Endodermal cell (in vitro differentiated cells): ENCODE measurements at regions not wholly inside any gene's neighbourhood (a gene's known extent, or its start where the extent isn't known, plus 50 kb on each side); places are given as distances from the start of the nearest gene placed in this dataset.

Experiments used
- DNase-seq: peaks from one replicate; pipeline ENCODE4 v3.0.0-alpha.2; 2017
- H3K27ac ChIP-seq: 2 replicates; pipeline ENCODE4 v1.5.1; 2013; ENCODE audit warnings: mild to moderate bottlenecking, low read depth, low read length, moderate library complexity
- H3K27me3 ChIP-seq: 2 replicates; pipeline ENCODE4 v1.6.1; 2013; ENCODE audit warnings: mild to moderate bottlenecking, low read length, moderate library complexity; ENCODE audit not compliant: insufficient read depth, control insufficient read depth, poor library complexity, severe bottlenecking
- H3K36me3 ChIP-seq: 2 replicates; pipeline ENCODE4 v1.7.0; 2013; ENCODE audit warnings: mild to moderate bottlenecking, low read length, moderate library complexity; ENCODE audit not compliant: control insufficient read depth, insufficient read depth
- H3K4me1 ChIP-seq: one replicate; pipeline ENCODE4 v1.7.0; 2013; ENCODE audit warnings: low read length; ENCODE audit not compliant: control insufficient read depth, insufficient read depth
- H3K4me3 ChIP-seq: 2 replicates; pipeline ENCODE4 v1.5.1; 2013; ENCODE audit warnings: mild to moderate bottlenecking, low read length, moderate library complexity
- H3K9ac ChIP-seq: 2 replicates; pipeline ENCODE4 v1.6.1; 2013; ENCODE audit warnings: mild to moderate bottlenecking, low read length, moderate library complexity; ENCODE audit not compliant: poor library complexity, severe bottlenecking; ENCODE audit errors: extremely low read depth
- H3K9me3 ChIP-seq: 2 replicates; pipeline ENCODE4 v1.6.1; 2013; ENCODE audit warnings: mild to moderate bottlenecking, low read length, moderate library complexity; ENCODE audit not compliant: control insufficient read depth
- H3K27ac Mint-ChIP-seq: 2 replicates; pipeline ENCODE4 v1.8.0; 2020; ENCODE audit warnings: mixed read lengths
- H3K27me3 Mint-ChIP-seq: 2 replicates; pipeline ENCODE4 v1.8.0; 2021; ENCODE audit warnings: mild to moderate bottlenecking, mixed read lengths; ENCODE audit not compliant: insufficient read depth
- H3K36me3 Mint-ChIP-seq: 2 replicates; pipeline ENCODE4 v1.8.0; 2020; ENCODE audit warnings: low read depth, mixed read lengths
- H3K4me1 Mint-ChIP-seq: 2 replicates; pipeline ENCODE4 v1.8.0; 2020; ENCODE audit warnings: mixed read lengths
- H3K4me3 Mint-ChIP-seq: 2 replicates; pipeline ENCODE4 v1.8.0; 2020; ENCODE audit warnings: mild to moderate bottlenecking, moderate library complexity, mixed read lengths
- H3K9me3 Mint-ChIP-seq: 2 replicates; pipeline ENCODE4 v1.8.0; 2020; ENCODE audit warnings: mild to moderate bottlenecking, mixed read lengths
- CTCF ChIP-seq: fragments of 200-600 bp; sonication (generic); conservative IDR thresholded peaks from 2 replicates; pipeline ENCODE4 v1.5.0; 2021; ENCODE audit warnings: antibody characterized with exemption, mild to moderate bottlenecking
- WGBS, 2 experiments: methylation state at CpG; one replicate each; pipeline versions ENCODE4 v1.1.5 to v1.1.7; 2013; ENCODE audit warnings: missing lambda C conversion rate in 2 of 2, mixed read lengths in 1 of 2; ENCODE audit not compliant: insufficient coverage in 1 of 2, insufficient read length in 1 of 2; 5-methylcytosine and 5-hydroxymethylcytosine counted together

- H3K4me3 ChIP-seq, result no peak overlapping the region
- Mint-ChIP-seq H3K9me3 (no peaks in the 10 kb centered on the region), H3K36me3 (no peaks in the 10 kb centered on the region), H3K4me3 (no peak overlapping the region), H3K27me3 (no peaks in the 10 kb centered on the region), H3K4me1 (peaks cover 19% of the 10 kb centered on the region), H3K27ac (no peak overlapping the region)
- no peak overlapping the region for H3K27ac ChIP-seq
- WGBS, 2 experiments, result 87 to 92% methylated on average over 2 to 5 of the region's 5 CpGs
- no peaks in the 10 kb centered on the region for H3K27me3 ChIP-seq
- no peak overlapping the region for H3K9ac ChIP-seq
- peaks cover 2% of the 10 kb centered on the region for H3K4me1 ChIP-seq
- H3K9me3 ChIP-seq, result no peaks in the 10 kb centered on the region
- no peaks in the 10 kb centered on the region for H3K36me3 ChIP-seq
- DNase-seq, result no peak
- no peak for TF ChIP-seq CTCF
Measured at GRCh38 chr3:74080056-74080461, 455.3 kb upstream of the PDZRN3 start.

- no peaks in the 10 kb centered on the region for H3K9me3 Mint-ChIP-seq
- H3K4me3 Mint-ChIP-seq, result no peak overlapping the region
Measured at GRCh38 chr3:74075241-74075640, 450.5 kb upstream of the PDZRN3 start.

GRCh38 chr3:74074700-74075099 is 450.0 kb upstream of the PDZRN3 start:
- WGBS, 2 experiments, result 81% methylated on average over 1 of the region's 1 CpG; no CpG with 5 or more reads in 1 of the 2 experiments
- Mint-ChIP-seq H3K4me1 (no peaks in the 10 kb centered on the region), H3K27me3 (no peaks in the 10 kb centered on the region), H3K9me3 (no peaks in the 10 kb centered on the region), H3K36me3 (no peaks in the 10 kb centered on the region), H3K4me3 (no peak overlapping the region), H3K27ac (no peak overlapping the region)
- Histone ChIP-seq H3K9ac (no peak overlapping the region), H3K4me1 (no peaks in the 10 kb centered on the region), H3K4me3 (no peak overlapping the region), H3K27ac (no peak overlapping the region), H3K36me3 (no peaks in the 10 kb centered on the region), H3K9me3 (no peaks in the 10 kb centered on the region), H3K27me3 (no peaks in the 10 kb centered on the region)
- no peak for TF ChIP-seq CTCF
- no peak for DNase-seq

More at GRCh38 chr3:74075241-74075640, 450.5 kb upstream of the PDZRN3 start:
- Histone ChIP-seq H3K36me3 (no peaks in the 10 kb centered on the region), H3K4me3 (no peak overlapping the region), H3K27ac (no peak overlapping the region), H3K4me1 (no peaks in the 10 kb centered on the region), H3K9ac (no peak overlapping the region), H3K9me3 (no peaks in the 10 kb centered on the region), H3K27me3 (no peaks in the 10 kb centered on the region)
- no peaks in the 10 kb centered on the region for H3K27me3 Mint-ChIP-seq
- 77% methylated on average over 2 of the region's 2 CpGs; no CpG with 5 or more reads in 1 of the 2 experiments for WGBS, 2 experiments
- H3K4me1 Mint-ChIP-seq, result peaks cover 4% of the 10 kb centered on the region
- no peak overlapping the region for H3K27ac Mint-ChIP-seq
- no peak for TF ChIP-seq CTCF
- DNase-seq, result no peak
- no peaks in the 10 kb centered on the region for H3K36me3 Mint-ChIP-seq
